HG03135 (cell line): ENCODE measurements at regions not wholly inside any gene's neighbourhood (a gene's known extent, or its start where the extent isn't known, plus 50 kb on each side); places are given as distances from the start of the nearest gene placed in this dataset.
"Not testable (repeated sequence)": the region's sequence is repeated elsewhere in the genome, so short reads cannot be mapped to it uniquely, and the experiment has no call there.

Experiments used
- ATAC-seq: cut with Tn5 transposase; IDR thresholded peaks from one replicate; pipeline ENCODE4 v1.9.1; 2021; ENCODE audit warnings: mild to moderate bottlenecking, moderate library complexity; ENCODE audit not compliant: unreplicated experiment

DNA sequence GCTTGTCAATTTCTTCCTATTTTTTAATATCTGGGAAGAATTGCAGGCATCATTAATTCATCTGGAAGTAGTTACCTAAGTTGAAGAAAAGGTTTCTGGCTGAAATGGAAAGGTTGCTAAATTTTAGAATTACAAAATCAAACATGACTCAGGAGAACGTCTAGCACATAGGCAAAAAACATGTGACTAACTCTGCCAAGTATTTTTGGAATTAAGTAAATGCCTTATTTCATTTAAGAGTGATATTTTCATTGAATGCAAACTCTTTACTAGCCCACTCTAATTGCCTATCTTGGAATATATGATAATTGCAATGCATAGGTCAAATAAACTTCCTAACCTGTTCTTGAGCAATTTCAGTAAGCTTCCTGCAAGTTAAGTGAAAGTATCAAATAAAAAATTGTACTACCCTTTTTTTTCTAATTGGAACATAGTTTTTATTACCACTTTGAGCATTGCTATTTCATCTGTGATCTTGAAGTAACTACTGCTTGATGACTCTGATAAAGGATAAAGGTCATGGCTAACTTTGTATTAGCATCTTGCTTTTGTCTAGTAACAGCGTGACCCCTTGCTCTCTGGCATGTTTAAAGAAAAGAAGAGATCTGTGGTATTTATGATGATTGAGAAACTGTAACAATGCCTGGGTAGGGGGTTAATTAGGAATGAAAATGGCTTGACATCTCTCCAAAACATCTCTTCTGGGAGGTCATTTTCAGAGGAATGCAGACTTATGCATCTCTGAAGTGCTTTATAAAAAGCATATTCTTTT, 208.3 kb upstream of the NCAM2 start:
- no peak for ATAC-seq

DNA sequence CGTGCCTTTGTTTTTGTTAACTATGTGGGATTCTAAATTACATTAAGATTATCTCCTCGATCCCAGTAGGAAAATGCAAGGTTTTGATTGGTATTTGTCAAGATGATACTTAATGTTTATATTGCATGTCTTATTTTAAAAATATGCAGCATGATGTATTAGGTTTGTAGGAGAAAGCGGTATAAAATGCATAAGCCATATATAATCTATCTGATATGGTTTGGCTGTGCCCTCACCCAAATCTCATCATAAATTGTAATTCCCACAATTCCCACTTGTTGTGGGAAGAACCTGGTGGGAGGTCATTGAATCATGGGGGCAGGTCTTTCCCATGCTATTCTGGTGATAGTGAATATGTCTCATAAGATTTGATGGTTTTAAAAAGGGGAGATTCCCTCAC, 198.1 kb upstream of the NCAM2 start:
- ATAC-seq = no peak

- no peak for ATAC-seq
Measured at GRCh38 chr21:20802201-20802600, 196.0 kb upstream of the NCAM2 start.

GRCh38 chr21:20802631-20803260, 195.5 kb upstream of the NCAM2 start:
- no peak for ATAC-seq

- no peak for ATAC-seq
Measured at GRCh38 chr21:20811702-20812101, 186.5 kb upstream of the NCAM2 start.

DNA sequence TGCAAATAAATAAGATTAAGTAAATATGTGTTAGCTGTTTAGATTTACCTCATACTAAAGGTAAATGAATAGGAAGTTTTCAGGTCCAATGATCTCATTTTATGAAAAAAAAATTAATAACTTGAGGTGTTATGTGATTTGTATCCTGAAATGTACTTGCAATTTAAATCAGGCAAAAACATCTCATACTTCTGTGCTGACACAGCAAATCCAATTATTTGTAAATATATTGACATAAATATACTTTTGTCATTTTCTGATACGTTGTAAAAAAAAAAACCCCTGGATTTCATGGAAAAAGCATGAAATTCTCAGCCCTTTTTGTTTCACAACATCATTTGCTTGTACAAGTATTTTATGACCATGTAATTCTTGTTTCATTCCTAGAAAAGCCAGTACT, 184.1 kb upstream of the NCAM2 start:
- ATAC-seq = no peak

DNA sequence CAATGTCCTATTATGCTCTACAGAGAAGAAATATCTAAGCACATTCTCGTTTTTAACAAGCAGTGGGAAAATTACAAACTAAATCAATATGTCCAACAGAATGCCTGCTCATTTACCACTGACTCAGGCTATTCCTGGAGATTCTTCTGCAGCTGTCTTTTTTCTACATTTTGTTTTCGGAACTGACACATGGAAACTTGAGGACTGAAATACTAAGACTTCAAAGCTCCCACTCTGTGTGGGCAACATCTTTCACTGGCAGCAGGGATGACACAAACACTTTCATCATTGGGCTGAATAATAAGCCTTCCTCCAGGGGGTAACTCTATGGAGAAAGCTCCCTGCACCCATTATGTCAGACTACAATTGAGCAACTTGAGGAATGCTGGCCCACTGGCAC, 175.5 kb upstream of the NCAM2 start:
- ATAC-seq = no peak

GRCh38 chr21:20852866-20853265, 145.3 kb upstream of the NCAM2 start:
- no peak for ATAC-seq

DNA sequence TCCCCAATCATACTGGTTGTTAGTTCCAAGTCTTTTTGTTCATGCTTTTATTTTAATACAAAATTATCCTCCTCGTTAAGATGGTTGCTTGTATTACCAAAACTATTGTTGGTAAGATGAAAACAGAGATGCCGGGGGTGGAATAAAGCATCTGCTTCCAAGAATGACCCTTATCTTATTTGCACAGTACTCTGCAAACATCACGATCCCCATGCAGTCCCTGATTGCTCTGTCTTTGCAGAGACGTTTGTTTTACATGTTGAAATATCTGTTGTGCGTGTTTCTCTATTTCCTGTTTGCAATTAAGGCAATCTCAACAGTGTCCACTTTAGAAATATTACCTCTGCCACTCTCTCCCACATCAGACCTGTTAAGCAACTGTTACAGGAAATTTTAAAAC, 141.3 kb upstream of the NCAM2 start:
- no peak for ATAC-seq

GRCh38 chr21:20874202-20874601, 124.0 kb upstream of the NCAM2 start:
- ATAC-seq = no peak

DNA sequence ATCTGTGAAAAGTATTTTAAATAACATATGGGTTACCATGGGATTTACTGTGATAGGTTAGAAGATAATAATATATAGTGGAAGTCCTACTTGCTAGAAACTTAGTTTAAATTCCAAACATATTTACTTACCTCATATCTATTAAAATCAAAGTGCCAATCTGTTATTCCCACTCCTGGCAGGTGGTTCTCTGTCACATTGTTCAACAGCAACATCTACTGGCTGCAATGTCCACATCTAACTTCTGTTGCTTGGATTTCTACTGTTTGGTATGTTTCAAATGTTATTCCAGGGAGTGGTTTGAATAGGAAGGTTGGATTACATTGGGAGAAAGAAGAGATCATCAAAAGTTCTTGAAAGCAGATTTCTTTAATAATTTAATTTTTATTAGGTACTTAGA, 122.5 kb upstream of the NCAM2 start:
- no peak for ATAC-seq

DNA sequence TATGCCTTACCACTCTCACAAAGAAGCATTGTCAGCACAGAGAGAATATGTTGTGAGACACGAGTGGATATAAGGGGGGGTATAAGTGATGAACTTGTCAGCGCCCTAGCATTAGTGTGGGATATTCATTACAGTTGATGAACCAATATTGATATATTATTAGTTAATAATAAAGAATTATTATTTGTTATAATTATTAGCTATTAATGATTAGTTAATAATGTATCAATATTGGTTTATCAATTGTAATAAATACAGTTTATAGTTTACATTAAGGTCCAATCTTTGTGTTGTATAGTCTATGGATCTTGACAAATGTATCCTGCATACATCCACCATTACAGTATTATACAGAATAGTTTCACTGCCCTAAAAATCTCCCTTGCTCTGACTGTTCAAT, 120.2 kb upstream of the NCAM2 start:
- no peak for ATAC-seq

DNA sequence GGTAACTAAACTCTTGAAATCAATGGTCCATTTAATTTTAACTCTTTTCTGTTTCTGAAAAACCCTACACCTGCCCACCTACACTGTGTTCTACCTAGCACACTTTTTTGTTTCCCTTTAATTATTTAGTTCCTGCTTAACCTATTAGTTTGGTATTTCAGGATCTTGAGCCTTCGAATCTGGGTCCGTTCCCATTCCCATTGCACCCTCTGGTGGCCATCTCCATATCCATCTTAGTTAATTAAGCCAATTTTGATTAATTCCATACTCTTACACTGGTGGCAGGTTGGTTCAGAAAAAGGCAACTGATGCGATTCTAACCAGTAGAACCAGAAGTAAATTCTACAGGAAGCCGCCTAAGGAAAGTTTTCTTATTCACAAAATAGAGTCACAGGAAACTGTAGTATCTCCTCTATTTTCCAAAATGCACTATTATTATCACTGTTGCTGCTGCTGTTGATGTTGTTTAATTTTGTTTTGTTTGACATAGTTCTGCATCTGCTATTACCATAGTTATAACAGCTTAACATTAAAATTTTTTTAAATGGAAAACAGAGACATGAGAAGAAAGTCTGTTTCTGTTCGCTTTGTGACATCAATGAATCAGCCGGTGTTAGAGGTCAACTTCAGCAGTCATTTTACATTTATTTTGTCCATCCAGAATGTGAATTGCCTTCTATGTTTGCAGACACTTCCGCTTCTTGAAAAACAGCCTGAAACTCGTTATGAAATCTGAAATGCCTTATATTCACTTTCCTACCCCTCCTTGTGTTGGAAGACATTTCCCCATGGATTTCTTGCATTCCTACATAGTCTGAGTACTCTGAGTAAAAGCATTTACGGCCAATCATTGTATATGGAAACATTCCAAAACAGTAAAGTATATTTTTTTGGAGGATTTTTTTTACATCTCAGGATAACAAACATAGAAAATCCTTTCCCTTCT, 115.5 kb upstream of the NCAM2 start:
- no peak for ATAC-seq

DNA sequence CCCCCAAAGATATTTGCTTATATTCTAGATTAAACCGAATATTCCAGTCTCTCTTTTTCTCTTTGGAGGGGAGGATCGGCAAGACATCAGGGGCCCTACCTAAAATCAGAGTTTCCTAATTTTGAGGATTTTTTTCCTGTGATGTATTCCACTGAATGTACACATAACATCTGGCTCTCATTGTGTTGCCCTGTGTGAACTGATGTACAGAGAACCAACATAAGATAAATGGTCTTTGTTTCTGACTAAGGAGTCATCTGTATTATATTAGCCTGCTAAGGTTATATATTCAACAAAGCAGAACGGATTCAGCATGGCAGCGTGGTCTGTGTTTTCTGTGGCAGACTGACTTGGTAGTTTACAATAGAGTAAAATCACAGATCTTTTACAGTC, 114.8 kb upstream of the NCAM2 start:
- ATAC-seq = no peak

- ATAC-seq = no peak
Measured at GRCh38 chr21:20902511-20902910, 95.7 kb upstream of the NCAM2 start.

DNA sequence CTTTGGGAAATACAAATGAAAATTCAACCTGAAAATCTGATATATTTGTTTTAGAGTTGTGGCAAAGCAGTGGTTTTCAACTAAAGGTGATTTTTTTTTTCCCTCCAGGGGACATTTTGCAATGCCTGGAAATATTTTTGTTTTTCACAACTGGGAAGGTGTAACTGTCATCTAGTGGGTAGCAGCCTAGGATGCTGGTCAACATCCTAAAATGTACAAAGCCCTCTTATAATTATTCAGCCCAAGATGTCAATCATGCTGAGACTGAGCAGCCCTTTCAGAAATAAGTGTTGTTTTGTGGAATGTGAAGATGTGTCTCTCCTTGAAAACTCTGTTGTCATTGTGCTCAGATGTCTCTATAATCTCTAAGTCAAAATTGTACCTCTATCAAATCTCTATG, 95.2 kb upstream of the NCAM2 start:
- no peak for ATAC-seq

GRCh38 chr21:20927555-20927954, 70.7 kb upstream of the NCAM2 start:
- ATAC-seq = not testable (repeated sequence)

DNA sequence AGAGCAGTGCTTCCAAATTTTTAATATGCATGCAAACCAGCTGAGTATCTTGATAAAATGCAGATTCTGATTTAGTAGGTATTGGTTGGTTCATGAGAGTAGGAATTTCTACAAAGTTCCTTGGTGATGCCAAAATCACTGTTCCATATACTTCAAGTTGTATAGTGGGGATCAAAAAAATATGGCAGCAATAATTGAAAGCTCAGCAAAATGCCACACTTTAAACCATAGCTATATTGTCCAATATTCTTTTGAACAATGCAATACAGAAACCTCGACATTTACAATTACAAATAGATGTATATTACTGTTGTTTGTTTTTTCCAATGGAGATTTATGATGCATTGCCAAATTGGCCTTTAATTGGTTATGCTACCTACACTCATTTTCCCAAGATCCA, 55.7 kb upstream of the NCAM2 start:
- ATAC-seq = no peak

DNA sequence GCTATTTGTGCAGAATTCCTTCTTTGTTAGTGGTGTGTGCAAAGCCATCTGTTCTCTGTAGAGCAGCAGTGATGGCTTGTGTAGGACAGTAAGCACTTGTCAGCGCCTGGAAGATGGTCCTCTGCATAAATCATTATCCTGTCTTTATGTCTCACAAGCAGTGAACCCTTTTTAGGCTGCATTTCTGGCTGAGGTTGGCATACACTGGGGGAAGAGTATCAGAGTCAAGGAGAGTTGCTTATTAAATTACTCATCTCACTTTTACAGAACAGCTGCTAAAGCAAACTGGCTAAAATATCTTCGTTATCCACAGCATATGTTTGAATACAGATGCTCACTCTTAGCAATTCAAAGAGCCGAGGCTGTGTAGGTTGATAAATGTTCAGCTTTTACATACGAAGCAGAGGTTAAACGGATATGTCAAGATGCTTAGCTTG, 54.6 kb upstream of the NCAM2 start:
- no peak for ATAC-seq

- no peak for ATAC-seq
Measured at GRCh38 chr21:20944139-20944538, 54.1 kb upstream of the NCAM2 start.

GRCh38 chr21:20946701-20947100, 51.5 kb upstream of the NCAM2 start:
- no peak for ATAC-seq
